ENCODE measurements at regions not wholly inside any gene's neighbourhood (a gene's known extent, or its start where the extent isn't known, plus 50 kb on each side); places are given as distances from the start of the nearest gene placed in this dataset.

- TF ChIP-seq CTCF (IDR thresholded peaks at IDR 0.05; ENCODE audit: low read depth, low read length, poor library complexity, severe bottlenecking) = no peak
- TF ChIP-seq EZH2phosphoT487 (IDR thresholded peaks at IDR 0.05; ENCODE audit: borderline replicate concordance, low read length) = no peak
Observed at GRCh38 chr16:61419791-61420190, 616.4 kb downstream of the CDH8 start.

All from DOHH2 (cell line).